Endodermal cell (in vitro differentiated cells): ENCODE measurements at regions not wholly inside any gene's neighbourhood (a gene's known extent, or its start where the extent isn't known, plus 50 kb on each side); places are given as distances from the start of the nearest gene placed in this dataset.

Experiments
- DNase-seq: peaks from one replicate; pipeline ENCODE4 v3.0.0-alpha.2; 2017
- H3K27ac ChIP-seq: 2 replicates; pipeline ENCODE4 v1.5.1; 2013; ENCODE audit warnings: mild to moderate bottlenecking, low read depth, low read length, moderate library complexity
- H3K27me3 ChIP-seq: 2 replicates; pipeline ENCODE4 v1.6.1; 2013; ENCODE audit warnings: mild to moderate bottlenecking, low read length, moderate library complexity; ENCODE audit not compliant: insufficient read depth, control insufficient read depth, poor library complexity, severe bottlenecking
- H3K36me3 ChIP-seq: 2 replicates; pipeline ENCODE4 v1.7.0; 2013; ENCODE audit warnings: mild to moderate bottlenecking, low read length, moderate library complexity; ENCODE audit not compliant: control insufficient read depth, insufficient read depth
- H3K4me1 ChIP-seq: one replicate; pipeline ENCODE4 v1.7.0; 2013; ENCODE audit warnings: low read length; ENCODE audit not compliant: control insufficient read depth, insufficient read depth
- H3K4me3 ChIP-seq: 2 replicates; pipeline ENCODE4 v1.5.1; 2013; ENCODE audit warnings: mild to moderate bottlenecking, low read length, moderate library complexity
- H3K9ac ChIP-seq: 2 replicates; pipeline ENCODE4 v1.6.1; 2013; ENCODE audit warnings: mild to moderate bottlenecking, low read length, moderate library complexity; ENCODE audit not compliant: poor library complexity, severe bottlenecking; ENCODE audit errors: extremely low read depth
- H3K9me3 ChIP-seq: 2 replicates; pipeline ENCODE4 v1.6.1; 2013; ENCODE audit warnings: mild to moderate bottlenecking, low read length, moderate library complexity; ENCODE audit not compliant: control insufficient read depth
- H3K27ac Mint-ChIP-seq: 2 replicates; pipeline ENCODE4 v1.8.0; 2020; ENCODE audit warnings: mixed read lengths
- H3K27me3 Mint-ChIP-seq: 2 replicates; pipeline ENCODE4 v1.8.0; 2021; ENCODE audit warnings: mild to moderate bottlenecking, mixed read lengths; ENCODE audit not compliant: insufficient read depth
- H3K36me3 Mint-ChIP-seq: 2 replicates; pipeline ENCODE4 v1.8.0; 2020; ENCODE audit warnings: low read depth, mixed read lengths
- H3K4me1 Mint-ChIP-seq: 2 replicates; pipeline ENCODE4 v1.8.0; 2020; ENCODE audit warnings: mixed read lengths
- H3K4me3 Mint-ChIP-seq: 2 replicates; pipeline ENCODE4 v1.8.0; 2020; ENCODE audit warnings: mild to moderate bottlenecking, moderate library complexity, mixed read lengths
- H3K9me3 Mint-ChIP-seq: 2 replicates; pipeline ENCODE4 v1.8.0; 2020; ENCODE audit warnings: mild to moderate bottlenecking, mixed read lengths
- CTCF ChIP-seq: fragments of 200-600 bp; sonication (generic); conservative IDR thresholded peaks from 2 replicates; pipeline ENCODE4 v1.5.0; 2021; ENCODE audit warnings: antibody characterized with exemption, mild to moderate bottlenecking
- WGBS, 2 experiments: methylation state at CpG; one replicate each; pipeline versions ENCODE4 v1.1.5 to v1.1.7; 2013; ENCODE audit warnings: missing lambda C conversion rate in 2 of 2, mixed read lengths in 1 of 2; ENCODE audit not compliant: insufficient coverage in 1 of 2, insufficient read length in 1 of 2; 5-methylcytosine and 5-hydroxymethylcytosine counted together

- no peak for DNase-seq
- Histone ChIP-seq H3K4me3 (no peak overlapping the region), H3K9me3 (no peaks in the 10 kb centered on the region), H3K27me3 (no peaks in the 10 kb centered on the region), H3K4me1 (no peaks in the 10 kb centered on the region), H3K27ac (no peak overlapping the region), H3K9ac (no peak overlapping the region), H3K36me3 (no peaks in the 10 kb centered on the region)
- peaks cover 10% of the 10 kb centered on the region for H3K4me1 Mint-ChIP-seq
- no peak for TF ChIP-seq CTCF
- H3K36me3 Mint-ChIP-seq = no peaks in the 10 kb centered on the region
- H3K27me3 Mint-ChIP-seq = no peaks in the 10 kb centered on the region
- H3K27ac Mint-ChIP-seq = no peak overlapping the region
- H3K9me3 Mint-ChIP-seq = no peaks in the 10 kb centered on the region
- WGBS, 2 experiments = 95% methylated on average over 3 to 5 of the region's 5 CpGs
- no peak overlapping the region for H3K4me3 Mint-ChIP-seq
These were observed 100.4 kb upstream of the CHORDC1 start for GRCh38 chr11:90323289-90323688.

DNA sequence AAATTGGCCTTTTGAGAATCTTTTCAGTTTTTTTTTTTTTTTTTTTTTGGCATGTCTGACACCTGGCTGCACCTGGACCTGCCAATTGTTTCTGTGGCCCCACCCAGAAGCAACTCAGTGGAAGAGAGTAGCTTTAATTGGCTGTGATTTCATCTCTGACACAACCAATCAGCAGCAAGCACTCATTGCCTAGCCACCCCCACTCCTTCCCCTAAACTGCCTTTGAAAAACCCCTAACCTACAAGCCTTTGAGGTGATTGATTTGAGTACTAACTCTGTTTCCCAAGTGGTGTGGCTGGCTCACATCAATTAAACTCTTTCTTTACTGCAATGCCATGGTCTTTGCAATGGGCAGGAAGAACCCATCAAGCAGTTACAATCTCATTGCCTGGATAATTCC is 98.2 kb upstream of the CHORDC1 start:
- Histone ChIP-seq H3K27me3 (no peaks in the 10 kb centered on the region), H3K9ac (no peak overlapping the region), H3K36me3 (no peaks in the 10 kb centered on the region), H3K27ac (no peak overlapping the region), H3K4me1 (no peaks in the 10 kb centered on the region), H3K9me3 (no peaks in the 10 kb centered on the region), H3K4me3 (no peak overlapping the region)
- no peak for DNase-seq
- H3K4me1 Mint-ChIP-seq = peaks cover 3% of the 10 kb centered on the region
- H3K4me3 Mint-ChIP-seq = no peak overlapping the region
- H3K27me3 Mint-ChIP-seq = no peaks in the 10 kb centered on the region
- no peaks in the 10 kb centered on the region for H3K9me3 Mint-ChIP-seq
- no peak overlapping the region for H3K27ac Mint-ChIP-seq
- H3K36me3 Mint-ChIP-seq = no peaks in the 10 kb centered on the region
- TF ChIP-seq CTCF = no peak

- H3K27ac ChIP-seq = no peak overlapping the region
- no peak for DNase-seq
- Mint-ChIP-seq H3K27ac (no peak overlapping the region), H3K9me3 (no peaks in the 10 kb centered on the region), H3K4me1 (peaks cover 3% of the 10 kb centered on the region), H3K36me3 (no peaks in the 10 kb centered on the region), H3K4me3 (no peak overlapping the region), H3K27me3 (no peaks in the 10 kb centered on the region)
- H3K4me1 ChIP-seq = no peaks in the 10 kb centered on the region
- 93% methylated on average over 3 of the region's 3 CpGs for WGBS, 2 experiments
- H3K36me3 ChIP-seq = no peaks in the 10 kb centered on the region
- no peak overlapping the region for H3K9ac ChIP-seq
- no peak for TF ChIP-seq CTCF
- no peak overlapping the region for H3K4me3 ChIP-seq
- no peaks in the 10 kb centered on the region for H3K27me3 ChIP-seq
- H3K9me3 ChIP-seq = no peaks in the 10 kb centered on the region
These were observed 95.8 kb upstream of the CHORDC1 start for GRCh38 chr11:90318651-90319050.
